GM04503 (cell line): ENCODE measurements at regions not wholly inside any gene's neighbourhood (a gene's known extent, or its start where the extent isn't known, plus 50 kb on each side); places are given as distances from the start of the nearest gene placed in this dataset.
A peak's percentile ranks its signal among the peaks of the same experiment; 100 is the strongest.
"Not testable (repeated sequence)": the region's sequence is repeated elsewhere in the genome, so short reads cannot be mapped to it uniquely, and the experiment has no call there.

Experiments
- DNase-seq: peaks from one replicate; pipeline ENCODE4 v3.0.0-alpha.2; 2012; ENCODE audit warnings: low read depth

GRCh38 chr21:34272321-34272720 is 91.5 kb upstream of the KCNE2 start:
- DNase-seq: no peak

- no peak for DNase-seq
Measured at GRCh38 chr21:34274001-34274400, 89.8 kb upstream of the KCNE2 start.

- peak; percentile 27 for DNase-seq
Measured at GRCh38 chr21:34276711-34277425, 86.9 kb upstream of the KCNE2 start.

GRCh38 chr21:34278451-34278850 is 85.4 kb upstream of the KCNE2 start:
- DNase-seq: no peak

GRCh38 chr21:34279285-34279684 is 84.5 kb upstream of the KCNE2 start:
- DNase-seq: no peak

GRCh38 chr21:34279883-34280282 is 83.9 kb upstream of the KCNE2 start:
- DNase-seq: no peak

GRCh38 chr21:34280389-34280795 is 83.4 kb upstream of the KCNE2 start:
- no peak for DNase-seq

- no peak for DNase-seq
Measured at GRCh38 chr21:34280959-34281358, 82.8 kb upstream of the KCNE2 start.

GRCh38 chr21:34282223-34282622 is 81.6 kb upstream of the KCNE2 start:
- no peak for DNase-seq

GRCh38 chr21:34284666-34285065 is 79.1 kb upstream of the KCNE2 start:
- DNase-seq: no peak

- not testable (repeated sequence) for DNase-seq
Measured at GRCh38 chr21:34288042-34288441, 75.8 kb upstream of the KCNE2 start.

- DNase-seq: no peak
Measured at GRCh38 chr21:34289856-34290255, 74.0 kb upstream of the KCNE2 start.

- DNase-seq: no peak
Measured at GRCh38 chr21:34296878-34297277, 66.9 kb upstream of the KCNE2 start.

GRCh38 chr21:34298534-34299167 is 65.2 kb upstream of the KCNE2 start:
- no peak for DNase-seq

- no peak for DNase-seq
Measured at GRCh38 chr21:34299168-34299539, 64.7 kb upstream of the KCNE2 start.

GRCh38 chr21:34302521-34302920 is 61.3 kb upstream of the KCNE2 start:
- no peak for DNase-seq

GRCh38 chr21:34305605-34306604 is 57.9 kb upstream of the KCNE2 start:
- no peak for DNase-seq

- DNase-seq: no peak
Measured at GRCh38 chr21:34307991-34308532, 55.7 kb upstream of the KCNE2 start.

GRCh38 chr21:34311561-34312330 is 52.1 kb upstream of the KCNE2 start:
- DNase-seq: no peak

GRCh38 chr21:34313116-34313515 is 50.7 kb upstream of the KCNE2 start:
- DNase-seq: no peak
